GM12875 (cell line): ENCODE measurements at regions not wholly inside any gene's neighbourhood (a gene's known extent, or its start where the extent isn't known, plus 50 kb on each side); places are given as distances from the start of the nearest gene placed in this dataset.

Experiments used
- H3K4me3 ChIP-seq: one replicate; pipeline ENCODE4 v1.5.1; 2011; ENCODE audit warnings: low read depth, low read length, control low read depth
- TF ChIP-seq, protein P1 (sequence below): IDR thresholded peaks from 2 replicates; pipeline ENCODE4 v1.5.1; 2011; ENCODE audit warnings: low read depth, mild to moderate bottlenecking, control low read depth, inconsistent platforms, low read length, moderate library complexity, borderline replicate concordance; ENCODE audit not compliant: insufficient read depth

DNA sequence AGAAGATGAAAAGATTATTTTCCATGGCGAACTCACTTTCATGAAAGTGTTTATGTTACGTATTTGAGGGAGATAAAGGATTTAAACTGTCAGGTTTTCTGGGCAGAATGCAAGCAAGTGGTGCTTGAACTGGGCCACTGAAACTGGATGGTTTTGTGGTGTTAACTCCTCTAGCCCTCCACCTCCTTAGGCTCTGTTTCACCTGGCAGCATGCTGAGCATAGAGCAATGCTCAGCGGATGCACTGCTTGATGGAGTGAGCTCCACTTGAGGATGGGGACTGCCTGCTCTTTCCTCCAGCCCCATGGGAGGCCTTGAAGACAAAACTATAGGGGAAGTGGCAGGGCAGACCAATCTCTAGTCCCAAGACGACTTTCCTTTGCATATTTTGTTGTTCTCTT, 345.8 kb downstream of the TDRD15 start:
- H3K4me3 ChIP-seq = no peak overlapping the region
- TF ChIP-seq, protein P1, sequence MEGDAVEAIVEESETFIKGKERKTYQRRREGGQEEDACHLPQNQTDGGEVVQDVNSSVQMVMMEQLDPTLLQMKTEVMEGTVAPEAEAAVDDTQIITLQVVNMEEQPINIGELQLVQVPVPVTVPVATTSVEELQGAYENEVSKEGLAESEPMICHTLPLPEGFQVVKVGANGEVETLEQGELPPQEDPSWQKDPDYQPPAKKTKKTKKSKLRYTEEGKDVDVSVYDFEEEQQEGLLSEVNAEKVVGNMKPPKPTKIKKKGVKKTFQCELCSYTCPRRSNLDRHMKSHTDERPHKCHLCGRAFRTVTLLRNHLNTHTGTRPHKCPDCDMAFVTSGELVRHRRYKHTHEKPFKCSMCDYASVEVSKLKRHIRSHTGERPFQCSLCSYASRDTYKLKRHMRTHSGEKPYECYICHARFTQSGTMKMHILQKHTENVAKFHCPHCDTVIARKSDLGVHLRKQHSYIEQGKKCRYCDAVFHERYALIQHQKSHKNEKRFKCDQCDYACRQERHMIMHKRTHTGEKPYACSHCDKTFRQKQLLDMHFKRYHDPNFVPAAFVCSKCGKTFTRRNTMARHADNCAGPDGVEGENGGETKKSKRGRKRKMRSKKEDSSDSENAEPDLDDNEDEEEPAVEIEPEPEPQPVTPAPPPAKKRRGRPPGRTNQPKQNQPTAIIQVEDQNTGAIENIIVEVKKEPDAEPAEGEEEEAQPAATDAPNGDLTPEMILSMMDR = no peak

GRCh38 chr2:21480162-21480561, 356.4 kb downstream of the TDRD15 start:
- TF ChIP-seq, protein P1 = no peak

DNA sequence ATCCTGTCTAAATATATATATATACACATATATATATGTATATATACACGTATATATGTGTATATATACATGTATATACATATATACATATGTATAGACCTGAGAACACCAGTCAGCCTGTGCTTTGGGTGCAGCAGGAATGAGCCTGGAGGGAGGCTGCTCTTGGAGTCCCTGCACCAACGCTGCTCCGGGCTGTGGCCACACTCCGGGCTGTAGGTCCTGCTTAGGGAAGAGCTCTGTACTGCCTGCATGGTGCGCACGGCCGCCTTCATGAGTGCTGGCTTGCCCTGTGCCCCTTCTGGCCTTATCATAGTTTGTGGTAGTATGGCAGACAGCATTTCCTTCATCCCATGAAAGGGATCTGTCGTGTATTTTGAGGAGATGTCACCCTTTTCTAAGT, 360.9 kb downstream of the TDRD15 start:
- TF ChIP-seq, protein P1 = no peak
- H3K4me3 ChIP-seq = no peak overlapping the region

More at GRCh38 chr2:21480162-21480561, 356.4 kb downstream of the TDRD15 start:
- H3K4me3 ChIP-seq = no peak overlapping the region

DNA sequence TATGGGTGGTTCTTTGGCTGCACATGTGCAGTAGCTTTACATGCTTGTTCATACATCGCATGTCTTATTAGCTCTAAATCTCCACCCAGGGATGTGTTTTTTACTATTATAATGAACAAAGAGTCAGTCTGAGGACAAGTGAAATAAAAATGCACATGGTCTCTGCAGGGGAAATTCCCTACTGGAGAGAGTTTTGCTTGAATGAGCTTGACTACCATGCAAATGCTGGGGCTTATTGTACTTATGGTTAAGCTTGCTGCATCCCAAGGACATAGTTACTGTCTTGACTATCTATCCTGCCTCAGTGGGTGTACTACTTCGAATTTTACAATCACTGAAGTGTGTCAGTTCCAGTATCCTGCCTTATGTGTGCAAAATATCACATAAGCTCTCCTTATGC, 362.7 kb downstream of the TDRD15 start:
- no peak overlapping the region for H3K4me3 ChIP-seq
- TF ChIP-seq, protein P1 = no peak

DNA sequence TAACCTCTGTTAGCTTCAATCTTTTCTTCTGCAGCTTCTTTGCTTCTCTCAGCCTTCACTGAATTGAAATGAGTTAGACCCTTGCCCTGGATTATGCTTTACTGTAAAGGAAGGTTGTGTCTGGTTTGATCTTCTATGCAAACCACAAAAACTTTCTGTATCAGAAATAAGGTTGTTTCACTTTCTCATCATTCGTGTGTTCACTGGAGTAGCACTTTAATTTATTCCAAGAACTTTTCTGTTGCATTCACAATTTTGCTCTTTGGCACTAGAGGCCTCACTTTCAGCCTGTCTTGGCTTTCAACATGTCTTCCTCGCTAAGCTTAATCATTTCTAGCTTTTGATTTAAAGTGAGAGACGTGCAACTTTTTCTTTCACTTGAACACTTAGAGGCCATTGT, 365.3 kb downstream of the TDRD15 start:
- TF ChIP-seq, protein P1 = no peak
- no peak overlapping the region for H3K4me3 ChIP-seq

GRCh38 chr2:21498016-21498415, 374.2 kb downstream of the TDRD15 start:
- H3K4me3 ChIP-seq = no peak overlapping the region
- TF ChIP-seq, protein P1 = no peak

DNA sequence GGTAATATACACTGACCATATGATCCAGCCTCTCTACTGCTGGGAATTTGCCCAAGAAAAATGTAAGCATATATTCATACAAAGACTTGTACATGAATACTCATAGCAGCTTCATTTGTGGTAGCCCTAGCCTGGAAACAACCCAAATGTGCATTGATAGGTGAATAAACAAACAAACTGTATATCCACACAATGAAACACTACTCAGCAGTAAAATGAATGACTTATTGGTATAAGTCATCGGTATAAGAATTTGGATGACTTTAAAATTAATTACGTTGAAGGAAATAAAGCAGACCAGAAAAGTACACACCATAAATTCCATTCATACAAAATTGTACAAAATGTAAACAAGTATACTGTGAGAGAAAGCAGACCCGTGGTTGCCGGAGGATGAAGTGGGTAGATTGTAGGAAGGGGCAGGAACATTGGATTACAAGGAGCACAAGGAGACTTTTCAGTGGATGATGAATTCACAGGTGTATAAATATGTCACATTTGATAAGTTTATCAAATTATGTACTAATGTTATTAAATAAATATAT, 376.7 kb downstream of the TDRD15 start:
- TF ChIP-seq, protein P1 = no peak
- H3K4me3 ChIP-seq = no peak overlapping the region
